ENCODE measurements at regions not wholly inside any gene's neighbourhood (a gene's known extent, or its start where the extent isn't known, plus 50 kb on each side); places are given as distances from the start of the nearest gene placed in this dataset.
"Not testable (repeated sequence)": the region's sequence is repeated elsewhere in the genome, so short reads cannot be mapped to it uniquely, and the experiment has no call there.

DNA sequence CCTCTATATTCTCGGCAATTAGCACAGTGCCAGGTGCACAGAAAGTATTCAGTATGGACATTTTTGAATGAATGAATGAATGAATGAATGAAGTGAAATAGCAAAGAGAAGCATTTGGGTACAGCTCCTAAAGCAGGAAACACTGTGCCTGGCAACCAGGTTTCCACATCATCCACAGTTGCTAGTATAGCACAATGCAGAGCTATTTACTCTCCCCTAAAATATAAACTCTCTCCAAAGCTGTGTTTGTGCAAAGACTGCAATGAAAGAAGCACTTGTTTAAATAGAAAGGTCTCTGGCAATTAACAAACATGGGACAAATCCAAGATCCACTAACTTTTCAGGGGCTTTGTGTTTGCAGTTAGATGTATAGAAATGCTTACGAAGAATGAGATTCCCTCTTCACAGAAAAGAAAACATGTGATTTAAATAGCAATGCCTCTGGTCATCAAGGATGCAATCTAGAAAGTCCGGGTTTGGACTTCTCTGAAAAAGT is 103.0 kb upstream of the OPCML start:
- DNase-seq, result no peak

DNA sequence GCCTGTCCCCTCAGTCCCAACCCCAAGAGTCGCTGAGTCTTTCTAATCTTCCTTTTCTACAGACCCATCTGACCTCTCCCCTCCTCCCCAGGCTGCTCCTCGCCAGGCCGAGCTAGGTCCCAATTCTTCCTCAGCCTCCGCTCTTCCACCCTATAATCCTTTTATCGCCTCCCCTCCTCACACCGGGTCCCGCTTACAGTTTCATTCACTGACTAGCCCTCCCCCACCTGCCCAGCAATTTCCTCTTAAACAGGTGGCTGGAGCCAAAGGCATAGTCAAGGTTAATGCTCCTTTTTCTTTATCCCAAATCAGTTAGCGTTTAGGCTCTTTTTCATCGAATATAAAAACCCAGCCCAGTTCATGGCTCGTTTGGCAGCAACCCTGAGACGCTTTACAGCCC is 96.1 kb upstream of the OPCML start:
- not testable (repeated sequence) for DNase-seq

DNA sequence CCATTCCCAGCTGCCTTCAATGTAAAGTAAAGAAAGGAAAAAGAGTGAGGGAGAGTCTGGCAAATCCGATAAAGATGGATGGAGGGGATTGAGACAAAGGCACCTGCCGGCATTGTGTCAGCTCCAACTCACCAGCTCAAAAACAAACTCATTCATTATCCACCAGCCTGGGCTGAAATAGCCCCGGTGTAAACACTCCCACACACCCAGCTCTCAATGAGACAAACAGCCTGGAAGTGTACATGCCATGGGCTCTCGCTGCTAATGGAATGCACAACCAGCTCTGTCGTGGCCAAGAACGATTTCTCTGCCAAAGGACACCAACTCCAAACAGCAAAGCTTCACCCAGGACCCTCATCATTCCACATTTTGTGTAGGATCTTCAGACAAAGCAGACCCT is 89.3 kb upstream of the OPCML start:
- DNase-seq, result no peak

DNA sequence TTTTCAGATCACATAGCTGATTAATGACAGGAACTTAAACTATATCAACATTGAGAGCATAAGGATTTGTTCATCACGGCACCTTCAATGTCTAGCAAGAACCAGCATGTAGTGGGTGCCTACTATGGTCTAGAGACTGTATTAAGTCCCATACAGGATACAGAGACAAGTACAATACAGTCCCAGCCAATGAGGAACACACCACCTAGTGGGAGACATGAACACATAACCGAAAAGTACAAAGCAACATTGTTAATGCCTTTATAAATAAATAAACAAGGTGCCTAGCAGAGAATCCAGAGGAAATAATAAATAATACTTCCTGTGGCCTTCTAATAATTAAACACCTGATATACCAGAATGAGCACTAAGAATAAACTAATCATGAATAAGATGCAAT is 87.7 kb upstream of the OPCML start:
- peak; percentile 8 for DNase-seq

DNA sequence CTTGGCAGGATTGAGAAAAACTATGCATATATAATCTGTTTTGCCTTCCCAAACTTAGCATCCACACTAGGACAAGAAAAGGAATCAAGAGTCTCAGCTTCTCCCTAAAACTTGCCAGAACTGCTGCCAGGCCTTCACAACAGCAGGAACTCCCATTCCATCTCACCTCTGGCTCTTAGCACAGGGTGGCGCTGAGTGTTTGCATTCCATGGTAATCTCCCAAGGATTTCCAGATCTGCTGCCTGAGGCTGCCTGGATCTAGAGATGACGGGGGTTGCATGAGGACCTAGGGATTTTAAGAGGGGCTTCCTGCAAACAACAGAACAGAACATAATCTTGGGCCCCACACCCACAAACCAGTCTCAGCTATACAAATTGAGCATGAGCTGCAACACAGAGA is 87.1 kb upstream of the OPCML start:
- no peak for DNase-seq

DNA sequence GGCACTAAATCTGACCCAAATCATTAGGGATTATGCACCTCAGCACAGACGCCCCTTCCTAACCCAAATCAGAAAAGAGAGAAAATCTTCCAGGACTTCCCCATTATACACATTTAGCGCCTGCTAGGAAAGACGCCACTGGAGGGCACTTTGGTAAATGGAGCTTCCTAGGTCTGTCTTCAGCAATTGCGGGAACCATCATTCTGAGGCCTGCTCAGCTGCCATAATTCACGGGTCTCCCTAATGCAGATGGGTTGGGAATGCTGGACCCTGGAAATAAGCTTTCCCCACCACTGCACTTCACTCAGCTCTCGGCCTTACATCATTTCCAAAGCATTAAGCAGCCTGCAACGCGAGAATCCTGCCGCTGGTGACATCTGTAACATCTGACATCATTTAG is 86.2 kb upstream of the OPCML start:
- DNase-seq, result no peak

DNA sequence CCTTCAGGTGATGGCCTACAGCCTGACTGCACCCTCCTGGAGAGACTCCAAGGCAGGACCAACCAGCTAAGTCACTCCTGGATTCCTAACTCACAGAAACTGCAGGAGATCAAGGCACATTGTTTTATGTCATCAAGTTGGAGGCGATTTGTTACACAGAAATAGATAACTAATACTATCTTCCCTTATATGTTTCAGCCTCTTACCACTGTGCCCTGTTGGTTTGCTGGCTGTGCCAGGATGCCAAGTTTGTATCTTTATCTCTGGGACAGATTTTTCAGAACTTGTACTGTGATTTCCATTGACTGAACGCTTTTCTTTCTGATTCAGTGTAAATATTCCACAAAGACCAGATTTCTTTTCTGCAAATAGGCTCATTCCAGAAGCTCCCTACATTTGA is 76.2 kb upstream of the OPCML start:
- DNase-seq, result no peak

DNA sequence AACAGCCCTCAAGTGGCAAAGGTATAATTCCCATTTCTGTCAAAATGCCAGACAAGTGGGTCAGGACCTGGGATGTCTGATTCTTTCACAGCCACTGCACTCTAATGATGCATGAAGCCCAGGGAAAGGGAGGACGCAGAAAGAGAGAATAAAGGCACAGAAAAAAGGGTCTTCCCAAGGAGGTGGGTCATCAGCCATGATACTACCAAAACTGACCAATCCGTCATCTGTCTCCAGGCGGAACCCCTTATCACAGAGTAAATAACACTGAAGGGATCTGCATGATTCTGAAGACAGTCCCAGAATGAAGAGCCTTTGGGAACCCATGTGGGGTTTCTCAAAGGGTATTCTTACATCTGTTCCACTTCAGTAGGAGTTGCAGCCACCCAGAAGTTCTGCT is 73.8 kb upstream of the OPCML start:
- DNase-seq, result no peak

DNA sequence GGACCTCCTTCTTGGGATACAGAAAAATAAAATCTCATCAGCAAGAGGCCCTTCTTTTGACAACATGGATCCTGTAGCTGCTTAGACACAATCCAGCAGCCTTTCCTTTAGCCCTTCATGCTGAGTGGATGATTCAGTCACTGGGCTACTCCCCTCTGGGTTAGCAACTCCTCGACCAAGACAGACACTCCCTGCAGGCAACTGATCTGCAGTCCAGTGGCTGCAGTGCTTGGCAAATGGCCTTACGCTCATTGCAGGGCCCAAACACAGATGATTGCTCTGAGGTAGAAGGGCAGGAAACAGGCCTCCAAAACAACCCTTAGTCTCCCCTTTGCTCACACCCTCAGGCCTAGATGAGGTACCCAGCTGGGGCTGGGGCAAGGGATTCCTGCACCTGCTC is 73.2 kb upstream of the OPCML start:
- no peak for DNase-seq

DNA sequence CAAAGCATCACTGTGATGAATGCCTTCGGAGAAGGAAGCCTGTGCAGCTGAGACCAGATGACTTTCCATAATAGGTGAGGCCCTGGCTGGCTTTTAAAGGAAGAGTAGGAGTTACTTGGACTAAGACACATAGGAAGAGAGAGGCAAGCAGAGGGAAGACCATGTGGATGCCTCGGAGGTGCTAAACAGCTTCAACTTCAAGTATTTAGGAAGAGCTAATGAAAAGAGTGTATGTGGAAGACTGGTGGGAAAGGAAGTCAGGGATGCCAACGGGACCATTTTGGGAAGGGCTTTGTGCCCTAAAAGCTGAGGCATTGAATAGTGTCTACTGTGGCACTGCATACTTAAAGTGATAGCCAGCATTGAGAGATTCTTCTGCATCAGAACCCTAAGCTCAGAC is 69.3 kb upstream of the OPCML start:
- no peak for DNase-seq

DNA sequence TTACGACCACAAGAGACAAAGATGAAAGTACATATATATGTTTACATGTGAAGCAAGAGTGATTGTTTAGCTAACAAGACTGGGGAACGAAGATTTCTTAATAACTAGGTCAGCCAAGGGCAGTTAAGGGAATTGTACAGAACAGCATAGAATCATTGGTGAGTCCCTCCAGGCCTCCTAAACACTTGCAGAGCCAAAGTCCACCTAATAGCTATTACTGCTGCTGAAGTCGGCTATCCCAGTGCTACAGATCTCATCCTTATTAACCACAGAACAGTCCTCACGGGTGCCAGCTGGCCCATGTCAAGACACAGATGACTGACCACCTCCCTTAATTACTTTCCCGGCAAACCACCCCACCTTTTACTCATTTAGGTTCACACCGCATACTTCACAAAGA is 68.5 kb upstream of the OPCML start:
- DNase-seq, result no peak

DNA sequence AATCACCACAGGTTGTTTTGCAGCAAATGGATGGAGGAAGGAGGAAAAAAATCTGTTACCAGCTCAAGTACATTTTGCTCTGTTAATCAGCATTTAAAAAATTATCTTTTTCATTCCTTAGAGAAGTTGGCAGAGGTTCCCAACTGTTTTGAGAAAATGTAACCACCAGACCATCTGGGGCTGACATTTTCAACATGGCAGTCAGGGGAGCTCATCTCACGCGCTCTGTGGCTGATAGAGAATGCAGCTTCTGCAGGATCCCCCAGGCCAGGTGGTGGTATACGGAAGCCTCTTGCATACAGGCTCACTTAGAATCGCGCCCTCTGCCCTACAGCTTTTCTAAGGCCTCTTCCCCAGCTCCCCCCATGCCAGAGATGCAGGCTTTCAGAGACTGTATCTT is 68.0 kb upstream of the OPCML start:
- no peak for DNase-seq

DNA sequence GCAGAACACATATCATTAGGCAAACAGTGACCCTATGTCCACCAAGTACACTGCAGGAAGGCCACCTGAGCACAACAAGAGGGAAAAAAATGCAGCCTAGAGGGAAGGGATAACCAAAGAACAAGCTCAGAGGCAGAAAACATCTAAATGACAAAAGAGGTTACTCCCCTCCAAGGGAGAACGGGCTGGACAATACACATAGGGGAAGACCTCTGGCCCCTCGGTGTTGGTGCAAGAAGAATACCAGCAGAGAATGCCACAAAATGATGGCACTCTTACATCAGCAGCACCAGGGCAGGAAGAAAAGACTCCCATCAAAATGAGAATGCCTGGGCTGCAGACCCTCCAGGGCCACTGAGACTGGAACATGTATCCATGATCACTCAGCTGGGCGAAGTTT is 66.6 kb upstream of the OPCML start:
- DNase-seq, result no peak

DNA sequence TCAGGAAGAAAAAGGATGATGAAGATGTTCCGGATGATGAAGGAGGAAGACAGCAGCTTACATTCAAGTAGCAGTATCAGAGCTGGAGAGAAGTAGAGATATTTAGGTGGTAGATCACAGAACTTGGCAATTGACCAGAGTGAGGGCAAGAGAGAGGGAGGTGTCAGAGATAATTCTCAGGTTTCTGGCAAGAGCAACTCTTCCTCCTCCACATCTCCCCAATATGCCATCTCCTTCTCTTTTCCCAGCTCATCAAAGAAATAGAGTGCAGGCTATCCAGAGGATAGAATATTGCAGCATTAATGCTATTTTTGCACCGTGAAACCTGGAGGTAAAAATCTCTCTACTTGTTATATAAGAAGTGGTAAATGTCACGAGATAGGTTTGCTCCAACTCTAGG is 64.9 kb upstream of the OPCML start:
- DNase-seq, result no peak

DNA sequence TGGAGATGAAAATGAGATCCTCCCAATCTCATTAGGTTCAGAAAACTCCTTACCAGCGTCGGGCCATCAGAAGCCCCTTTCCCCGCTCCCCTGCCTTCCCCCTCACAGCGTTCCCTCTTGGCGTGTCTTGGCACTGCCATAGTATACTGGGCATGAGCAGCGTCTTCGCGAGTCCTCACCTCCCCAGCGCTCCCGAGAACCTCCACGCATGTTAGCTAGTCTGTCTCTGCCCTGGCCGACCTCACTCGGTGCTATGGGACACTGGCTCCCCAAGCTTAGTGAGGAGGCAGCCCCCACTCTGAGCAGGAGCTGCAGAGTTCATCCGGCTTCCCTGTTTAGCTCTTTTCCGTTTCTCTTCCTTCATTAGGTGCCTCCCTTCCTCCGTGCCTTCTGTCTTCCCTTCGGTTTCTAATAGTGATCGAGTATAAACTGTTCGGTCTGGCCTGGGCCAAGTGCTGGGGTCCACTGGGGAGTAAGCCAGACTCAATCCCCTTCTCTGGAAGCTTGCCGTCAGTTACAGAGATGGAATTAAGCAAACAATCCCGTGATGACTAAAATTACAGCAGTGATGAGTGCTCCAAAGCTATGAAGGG is 63.8 kb upstream of the OPCML start:
- no peak for DNase-seq

DNA sequence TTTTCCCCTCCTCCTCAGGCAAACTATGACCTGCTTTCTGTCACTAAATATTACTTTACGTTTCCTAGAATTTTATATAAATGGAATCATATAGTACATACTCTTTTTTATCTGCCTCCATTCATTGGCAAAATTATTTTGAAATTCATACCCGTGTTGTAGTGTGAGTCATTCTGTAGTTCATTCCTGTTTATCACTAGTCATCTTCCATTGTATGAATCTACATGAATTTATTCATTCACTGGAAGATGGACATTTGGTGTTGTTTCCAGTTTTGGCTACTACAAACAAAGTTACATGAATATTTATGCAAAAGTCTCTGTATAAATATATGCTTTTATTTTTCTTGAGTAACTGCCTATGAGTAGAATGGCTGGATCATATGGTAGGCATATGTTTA is 60.7 kb upstream of the OPCML start:
- DNase-seq, result no peak

DNA sequence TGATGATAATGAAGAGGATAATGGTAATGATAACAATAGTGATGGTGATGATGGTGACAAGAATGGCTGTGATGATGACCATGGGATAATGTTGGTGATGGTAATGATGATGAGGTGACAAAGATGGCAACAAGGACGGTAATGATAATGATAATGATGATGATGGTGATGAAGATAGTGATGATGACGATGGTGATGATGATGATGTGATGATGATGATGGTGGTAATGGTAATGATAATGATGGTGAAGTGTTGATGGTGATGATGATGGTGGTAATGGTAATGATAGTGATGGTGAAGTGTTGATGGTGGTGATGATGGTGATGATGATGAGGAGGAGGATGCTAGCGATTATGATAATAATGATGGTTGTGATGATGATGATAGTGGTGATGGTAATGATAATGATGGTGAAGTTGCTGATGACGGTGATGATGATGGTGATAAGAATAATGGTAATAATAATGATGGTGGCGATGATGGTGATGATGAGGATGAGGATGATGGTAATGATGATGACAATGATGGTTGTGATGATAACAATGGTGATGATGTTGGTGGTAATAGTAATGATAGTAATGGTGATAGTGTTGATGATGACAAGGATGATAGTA is 54.7 kb upstream of the OPCML start:
- no peak for DNase-seq

DNA sequence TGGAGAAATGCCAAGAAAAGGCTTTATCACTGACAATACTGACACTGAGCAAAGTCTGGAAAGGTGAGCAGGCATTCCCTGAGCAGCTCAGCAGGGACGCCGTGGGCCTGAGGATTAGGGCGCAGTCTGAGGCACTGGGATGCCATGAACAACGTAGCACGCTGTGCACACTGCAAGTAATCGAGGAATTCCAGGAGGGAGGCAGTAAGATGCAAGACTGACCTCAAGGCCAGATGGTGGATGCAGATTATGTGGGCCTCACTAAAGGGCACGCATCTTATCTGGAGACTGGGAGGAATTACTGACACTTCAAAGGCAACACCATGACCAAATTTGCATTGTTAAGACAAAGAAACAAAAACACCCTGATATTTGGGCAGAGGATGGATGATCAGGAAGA is 50.4 kb upstream of the OPCML start:
- no peak for DNase-seq

DNA sequence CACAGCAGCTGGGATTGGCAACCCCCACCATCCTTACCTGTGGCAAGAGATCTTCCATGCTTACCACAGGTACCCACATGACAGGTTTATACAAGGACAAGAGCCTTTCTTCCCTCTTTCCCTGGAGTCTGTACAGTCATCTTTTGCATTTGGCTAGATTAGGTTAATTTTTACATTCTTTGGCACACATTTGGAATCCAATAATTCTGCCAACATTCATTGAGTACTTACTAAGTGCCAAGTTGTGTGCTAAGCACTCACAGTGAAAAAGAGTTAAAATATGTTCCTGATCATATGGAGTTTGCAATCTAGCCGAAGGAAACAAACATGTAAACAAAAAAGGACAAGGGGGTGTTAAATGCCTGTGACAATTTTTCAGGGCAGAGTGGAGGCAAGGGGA is 50.0 kb upstream of the OPCML start:
- DNase-seq, result no peak

All from hematopoietic multipotent progenitor cell treated with erythropoietin and hydrocortisone succinate and interleukin-3 and kit ligand, for 4 days (in vitro differentiated cells).